K562 (cell line): ENCODE measurements at regions not wholly inside any gene's neighbourhood (a gene's known extent, or its start where the extent isn't known, plus 50 kb on each side); places are given as distances from the start of the nearest gene placed in this dataset.

Experiments used
- BRF2 ChIP-seq: IDR thresholded peaks from 3 replicates; pipeline ENCODE4 v1.6.1; 2011; ENCODE audit warnings: borderline replicate concordance, mild to moderate bottlenecking; ENCODE audit not compliant: insufficient read length, insufficient read depth
- ETS1 ChIP-seq: conservative IDR thresholded peaks from 2 replicates; pipeline ENCODE4 v1.6.1; 2011; ENCODE audit warnings: low read depth, mild to moderate bottlenecking, low read length; ENCODE audit not compliant: control insufficient read depth
- KAT8 ChIP-seq: fragments of 450-650 bp; IDR thresholded peaks from 2 replicates; pipeline ENCODE4 v1.6.1; 2016; ENCODE audit warnings: low read depth, mild to moderate bottlenecking
- MTF1 ChIP-seq: fragments of 250-450 bp; sonication (Bioruptor Pico); IDR thresholded peaks from 2 replicates; pipeline ENCODE4 v1.9.0; 2021; ENCODE audit warnings: moderate library complexity, mild to moderate bottlenecking, inconsistent platforms, borderline replicate concordance
- THRAP3 ChIP-seq: fragments of 450-650 bp; IDR thresholded peaks from 2 replicates; pipeline ENCODE4 v1.6.1; 2016; ENCODE audit warnings: mild to moderate bottlenecking, inconsistent platforms, borderline replicate concordance
- ZBTB33 ChIP-seq: sonication (generic); formaldehyde crosslinking; IDR thresholded peaks from 2 replicates; pipeline ENCODE4 v1.8.1; 2023; ENCODE audit warnings: mild to moderate bottlenecking, missing genetic modification reagents
- ZNF609 ChIP-seq: sonication (generic); formaldehyde crosslinking; IDR thresholded peaks from 2 replicates; pipeline ENCODE4 v1.8.1; 2023; ENCODE audit warnings: missing genetic modification reagents, mild to moderate bottlenecking, borderline replicate concordance

GRCh38 chr14:65840786-65841185 is 428.3 kb downstream of the FUT8 start (continued):
- no peak for TF ChIP-seq ZBTB33 (CRISPR knock-in tag)
- TF ChIP-seq ETS1 = no peak
- no peak for TF ChIP-seq MTF1
- TF ChIP-seq BRF2 = no peak
- TF ChIP-seq ZNF609 (CRISPR knock-in tag) = no peak
- no peak for TF ChIP-seq KAT8
- TF ChIP-seq THRAP3 = no peak
